B cell (primary cell): ENCODE measurements at regions not wholly inside any gene's neighbourhood (a gene's known extent, or its start where the extent isn't known, plus 50 kb on each side); places are given as distances from the start of the nearest gene placed in this dataset.
"Not testable (repeated sequence)": the region's sequence is repeated elsewhere in the genome, so short reads cannot be mapped to it uniquely, and the experiment has no call there.

Source experiments
- ATAC-seq: fragments of 200-7000 bp; cut with Tn5 transposase; one replicate; pipeline ENCODE4 v1.10.0; 2021; ENCODE audit warnings: low read depth, mild to moderate bottlenecking, moderate number of reproducible peaks, moderate library complexity
- CTCF ChIA-PET: fragments of 350-600 bp; sonication (Branson Sonifier 250); formaldehyde crosslinking; loops from one replicate; lab custom pipeline; 2021; ENCODE audit warnings: antibody characterized with exemption, inconsistent platforms; lab: Charles Lee
- POLR2A ChIA-PET: fragments of 350-600 bp; sonication (Branson Sonifier 250); formaldehyde crosslinking; loops from one replicate; lab custom pipeline; 2021; ENCODE audit warnings: antibody characterized with exemption; lab: Charles Lee
- DNase-seq: peaks from one replicate; pipeline ENCODE4 v3.0.0; 2013
- H2AFZ ChIP-seq: 2 replicates; pipeline ENCODE4 v1.6.1; 2012; ENCODE audit warnings: mild to moderate bottlenecking, low read depth, low read length; ENCODE audit not compliant: insufficient read depth, poor library complexity, severe bottlenecking
- H3K27ac ChIP-seq, 2 donors: 1 replicate in 1 of 2; 2 replicates in 1 of 2; pipeline ENCODE4 v1.5.1; 2012 to 2013; ENCODE audit warnings: low read length in 2 of 2, mild to moderate bottlenecking in 2 of 2, moderate library complexity in 1 of 2
- H3K27me3 ChIP-seq, 4 experiments: fragments of 200-600 bp in 1 of 4; sonication (generic) in 1 of 4; replicated peaks in 1 of 4; 1 replicate in 2 of 4; 2 replicates in 2 of 4; pipeline versions ENCODE4 v1.6.1 to v1.7.0; 2013 to 2016; ENCODE audit warnings: low read length in 3 of 4, mild to moderate bottlenecking in 2 of 4, mixed read lengths in 1 of 4, moderate library complexity in 1 of 4; ENCODE audit not compliant: insufficient read depth in 4 of 4, control insufficient read depth in 3 of 4; ENCODE audit errors: control extremely low read depth in 1 of 4
- H3K36me3 ChIP-seq, 2 experiments: replicated peaks in 1 of 2; 1 replicate in 1 of 2; 2 replicates in 1 of 2; pipeline versions ENCODE4 v1.6.1 to v1.7.1; 2013; ENCODE audit warnings: low read length in 1 of 2; ENCODE audit not compliant: insufficient read depth in 2 of 2, control insufficient read depth in 1 of 2; ENCODE audit errors: control extremely low read depth in 1 of 2, extremely low read depth in 1 of 2
- H3K4me1 ChIP-seq, 2 donors: fragments of 200-600 bp in 1 of 2; sonication (generic) in 1 of 2; 1 replicate in 1 of 2; 2 replicates in 1 of 2; pipeline versions ENCODE4 v1.5.1 to v1.6.1; 2013 to 2017; ENCODE audit warnings: low read length in 2 of 2; ENCODE audit not compliant: control insufficient read depth in 2 of 2, insufficient read depth in 2 of 2
- H3K4me2 ChIP-seq: replicated peaks from 2 replicates; pipeline ENCODE3; 2012; ENCODE audit warnings: mild to moderate bottlenecking, low read depth, low read length; ENCODE audit not compliant: poor library complexity, severe bottlenecking
- H3K4me3 ChIP-seq, 5 experiments: fragments of 200-600 bp in 1 of 5; sonication (generic) in 1 of 5; 1 replicate in 3 of 5; 2 replicates in 2 of 5; pipeline versions ENCODE4 v1.5.1 to v1.7.0; 2011 to 2016; ENCODE audit warnings: low read length in 4 of 5, mild to moderate bottlenecking in 4 of 5, low read depth in 2 of 5, control low read depth in 1 of 5, moderate library complexity in 1 of 5; ENCODE audit not compliant: insufficient read depth in 1 of 5; ENCODE audit errors: control extremely low read depth in 1 of 5, extremely low read depth in 1 of 5
- H3K79me2 ChIP-seq: fragments of 200-600 bp; sonication (generic); one replicate; pipeline ENCODE4 v1.6.0; 2016; ENCODE audit warnings: low read length; ENCODE audit not compliant: control insufficient read depth, insufficient read depth
- H3K9ac ChIP-seq: fragments of 200-600 bp; sonication (generic); 2 replicates; pipeline ENCODE4 v1.6.1; 2017; ENCODE audit warnings: mild to moderate bottlenecking, low read length, moderate library complexity
- H3K9me3 ChIP-seq, 3 donors: one replicate each; pipeline versions ENCODE4 v1.6.1 to v1.7.1; 2013; ENCODE audit warnings: low read length in 2 of 3; ENCODE audit not compliant: control insufficient read depth in 2 of 3, insufficient read depth in 1 of 3; ENCODE audit errors: control extremely low read depth in 1 of 3
- H4K20me1 ChIP-seq: 2 replicates; pipeline ENCODE4 v1.6.0; 2012; ENCODE audit warnings: mild to moderate bottlenecking, low read length; ENCODE audit not compliant: insufficient read depth, control insufficient read depth, poor library complexity, severe bottlenecking
- H3K27ac Mint-ChIP-seq: one replicate; pipeline ENCODE4 v1.8.0; 2021; ENCODE audit warnings: mixed read lengths
- H3K27me3 Mint-ChIP-seq: one replicate; pipeline ENCODE4 v1.8.0; 2021; ENCODE audit warnings: mixed read lengths
- H3K4me1 Mint-ChIP-seq: one replicate; pipeline ENCODE4 v1.8.0; 2021; ENCODE audit warnings: mixed read lengths
- H3K4me3 Mint-ChIP-seq: one replicate; pipeline ENCODE4 v1.8.0; 2021; ENCODE audit warnings: mixed read lengths
- H3K9me3 Mint-ChIP-seq: one replicate; pipeline ENCODE4 v1.8.0; 2022; ENCODE audit warnings: mixed read lengths; ENCODE audit not compliant: insufficient read depth
- EZH2 ChIP-seq: IDR thresholded peaks from 2 replicates; pipeline ENCODE4 v1.6.1; 2012; ENCODE audit warnings: borderline replicate concordance, low read depth, mild to moderate bottlenecking, moderate library complexity, low read length; ENCODE audit not compliant: insufficient read depth, poor library complexity, severe bottlenecking
- WGBS: methylation state at CpG from one replicate; pipeline ENCODE4 v1.1.5; 2013; ENCODE audit warnings: missing lambda C conversion rate; ENCODE audit not compliant: insufficient coverage; 5-methylcytosine and 5-hydroxymethylcytosine counted together
- intact Hi-C: fragments of 100-400 bp; cut with micrococcal nuclease; formaldehyde crosslinking; loops from one replicate; pipeline ENCODE4 v1.10.0; 2022
- TF ChIP-seq, protein P1 (sequence below): fragments of 200-600 bp; IDR thresholded peaks from one replicate; pipeline ENCODE4 v1.8.0; 2022; ENCODE audit warnings: antibody characterized with exemption, mild to moderate bottlenecking

DNA sequence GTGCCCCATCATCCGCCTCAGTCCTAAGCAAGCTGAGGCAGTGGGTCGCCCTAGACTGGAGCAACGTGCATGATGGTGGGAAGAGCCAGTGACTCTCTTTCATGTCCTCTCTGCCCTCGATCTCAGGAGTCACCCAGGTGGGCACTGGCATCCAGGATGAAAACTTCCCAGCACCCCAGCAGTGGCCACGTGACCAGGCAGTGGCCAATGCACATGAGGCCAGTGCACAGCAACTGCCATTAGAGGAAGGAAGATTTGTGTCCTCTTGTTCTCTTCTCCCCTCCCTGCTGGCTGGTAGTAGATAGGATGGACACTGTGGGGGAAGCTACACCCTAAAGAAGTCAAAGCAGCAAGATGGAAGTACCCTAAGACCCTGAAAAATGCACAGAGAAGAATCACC is 334.1 kb upstream of the SULF2 start:
- H3K27ac ChIP-seq, H3K4me1 ChIP-seq, H2AFZ ChIP-seq, H3K9me3 ChIP-seq, DNase-seq, H3K4me3 ChIP-seq, ATAC-seq, H3K9me3 Mint-ChIP-seq, H3K36me3 ChIP-seq, H4K20me1 ChIP-seq, H3K9ac ChIP-seq, intact Hi-C loops, H3K4me3 Mint-ChIP-seq, H3K27me3 ChIP-seq, H3K4me1 Mint-ChIP-seq, POLR2A ChIA-PET, H3K79me2 ChIP-seq, H3K27ac Mint-ChIP-seq, H3K4me2 ChIP-seq: not testable (repeated sequence)
- CTCF ChIA-PET: interaction anchor here (0.6 kb wide), 1 partner anchor 594 kb away, joined by 3 read pairs; no protein-coding TSS in a partner anchor
- peaks cover 21% of the 10 kb centered on the region for H3K27me3 Mint-ChIP-seq
- 87% methylated on average over 4 of the region's 5 CpGs for WGBS

DNA sequence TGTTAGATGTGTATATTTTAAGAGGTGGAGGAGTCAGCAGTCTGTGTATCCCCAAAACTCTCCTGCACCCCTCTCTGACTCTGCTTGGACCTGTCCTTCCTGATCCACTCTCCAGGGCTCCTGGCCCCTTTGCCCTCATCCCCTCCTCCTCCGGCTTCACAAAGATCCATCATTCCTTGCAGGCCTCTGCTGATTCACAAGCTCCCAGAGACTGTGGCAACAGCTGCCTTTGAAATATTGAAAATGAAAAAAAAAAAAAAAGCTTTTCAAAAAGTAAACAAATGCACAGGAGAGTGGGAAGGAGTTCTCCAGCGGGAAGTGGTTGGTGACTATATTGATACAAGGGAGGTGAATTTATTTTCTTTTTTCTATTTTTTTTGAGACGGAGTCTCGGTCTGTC is 330.2 kb upstream of the SULF2 start:
- 100% methylated on average over 2 of the region's 4 CpGs for WGBS
- H3K9me3 ChIP-seq: peaks cover 0 to 4% (median 0%) of the 10 kb centered on the region in 3 donors
- no peak overlapping the region for H3K4me2 ChIP-seq
- TF ChIP-seq, protein P1, sequence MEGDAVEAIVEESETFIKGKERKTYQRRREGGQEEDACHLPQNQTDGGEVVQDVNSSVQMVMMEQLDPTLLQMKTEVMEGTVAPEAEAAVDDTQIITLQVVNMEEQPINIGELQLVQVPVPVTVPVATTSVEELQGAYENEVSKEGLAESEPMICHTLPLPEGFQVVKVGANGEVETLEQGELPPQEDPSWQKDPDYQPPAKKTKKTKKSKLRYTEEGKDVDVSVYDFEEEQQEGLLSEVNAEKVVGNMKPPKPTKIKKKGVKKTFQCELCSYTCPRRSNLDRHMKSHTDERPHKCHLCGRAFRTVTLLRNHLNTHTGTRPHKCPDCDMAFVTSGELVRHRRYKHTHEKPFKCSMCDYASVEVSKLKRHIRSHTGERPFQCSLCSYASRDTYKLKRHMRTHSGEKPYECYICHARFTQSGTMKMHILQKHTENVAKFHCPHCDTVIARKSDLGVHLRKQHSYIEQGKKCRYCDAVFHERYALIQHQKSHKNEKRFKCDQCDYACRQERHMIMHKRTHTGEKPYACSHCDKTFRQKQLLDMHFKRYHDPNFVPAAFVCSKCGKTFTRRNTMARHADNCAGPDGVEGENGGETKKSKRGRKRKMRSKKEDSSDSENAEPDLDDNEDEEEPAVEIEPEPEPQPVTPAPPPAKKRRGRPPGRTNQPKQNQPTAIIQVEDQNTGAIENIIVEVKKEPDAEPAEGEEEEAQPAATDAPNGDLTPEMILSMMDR: no peak
- no peak for TF ChIP-seq EZH2
- H3K27ac Mint-ChIP-seq: no peak overlapping the region
- ATAC-seq (no peak), DNase-seq (no peak)
- no peaks in the 10 kb centered on the region for H3K36me3 ChIP-seq
- peaks cover 8% of the 10 kb centered on the region for H3K4me1 Mint-ChIP-seq
- peaks cover 0 to 9% of the 10 kb centered on the region in 2 donors for H3K4me1 ChIP-seq
- intact Hi-C loops: no loop called here
- H3K27me3 ChIP-seq: peaks cover 0 to 9% (median 0%) of the 10 kb centered on the region in 4 experiments
- H3K4me3 Mint-ChIP-seq: no peak overlapping the region
- H3K79me2 ChIP-seq: no peaks in the 10 kb centered on the region
- CTCF ChIA-PET: no interaction called here
- no peak overlapping the region for H2AFZ ChIP-seq
- H4K20me1 ChIP-seq: no peaks in the 10 kb centered on the region
- H3K4me3 ChIP-seq: no peak overlapping the region
- no peaks in the 10 kb centered on the region for H3K9me3 Mint-ChIP-seq
- H3K27ac ChIP-seq: no peak overlapping the region
- H3K9ac ChIP-seq: no peak overlapping the region
- peaks cover 31% of the 10 kb centered on the region for H3K27me3 Mint-ChIP-seq
- POLR2A ChIA-PET: no interaction called here
